B cell (primary cell): ENCODE measurements at regions not wholly inside any gene's neighbourhood (a gene's known extent, or its start where the extent isn't known, plus 50 kb on each side); places are given as distances from the start of the nearest gene placed in this dataset.

Experiments used
- ATAC-seq: fragments of 200-7000 bp; cut with Tn5 transposase; one replicate; pipeline ENCODE4 v1.10.0; 2021; ENCODE audit warnings: low read depth, mild to moderate bottlenecking, moderate number of reproducible peaks, moderate library complexity
- CTCF ChIA-PET: fragments of 350-600 bp; sonication (Branson Sonifier 250); formaldehyde crosslinking; loops from one replicate; lab custom pipeline; 2021; ENCODE audit warnings: antibody characterized with exemption, inconsistent platforms; lab: Charles Lee
- POLR2A ChIA-PET: fragments of 350-600 bp; sonication (Branson Sonifier 250); formaldehyde crosslinking; loops from one replicate; lab custom pipeline; 2021; ENCODE audit warnings: antibody characterized with exemption; lab: Charles Lee
- DNase-seq: peaks from one replicate; pipeline ENCODE4 v3.0.0; 2013
- H2AFZ ChIP-seq: 2 replicates; pipeline ENCODE4 v1.6.1; 2012; ENCODE audit warnings: mild to moderate bottlenecking, low read depth, low read length; ENCODE audit not compliant: insufficient read depth, poor library complexity, severe bottlenecking
- H3K27ac ChIP-seq, 2 donors: 1 replicate in 1 of 2; 2 replicates in 1 of 2; pipeline ENCODE4 v1.5.1; 2012 to 2013; ENCODE audit warnings: low read length in 2 of 2, mild to moderate bottlenecking in 2 of 2, moderate library complexity in 1 of 2
- H3K27me3 ChIP-seq, 4 experiments: fragments of 200-600 bp in 1 of 4; sonication (generic) in 1 of 4; replicated peaks in 1 of 4; 1 replicate in 2 of 4; 2 replicates in 2 of 4; pipeline versions ENCODE4 v1.6.1 to v1.7.0; 2013 to 2016; ENCODE audit warnings: low read length in 3 of 4, mild to moderate bottlenecking in 2 of 4, mixed read lengths in 1 of 4, moderate library complexity in 1 of 4; ENCODE audit not compliant: insufficient read depth in 4 of 4, control insufficient read depth in 3 of 4; ENCODE audit errors: control extremely low read depth in 1 of 4
- H3K36me3 ChIP-seq, 2 experiments: replicated peaks in 1 of 2; 1 replicate in 1 of 2; 2 replicates in 1 of 2; pipeline versions ENCODE4 v1.6.1 to v1.7.1; 2013; ENCODE audit warnings: low read length in 1 of 2; ENCODE audit not compliant: insufficient read depth in 2 of 2, control insufficient read depth in 1 of 2; ENCODE audit errors: control extremely low read depth in 1 of 2, extremely low read depth in 1 of 2
- H3K4me1 ChIP-seq, 2 donors: fragments of 200-600 bp in 1 of 2; sonication (generic) in 1 of 2; 1 replicate in 1 of 2; 2 replicates in 1 of 2; pipeline versions ENCODE4 v1.5.1 to v1.6.1; 2013 to 2017; ENCODE audit warnings: low read length in 2 of 2; ENCODE audit not compliant: control insufficient read depth in 2 of 2, insufficient read depth in 2 of 2
- H3K4me2 ChIP-seq: replicated peaks from 2 replicates; pipeline ENCODE3; 2012; ENCODE audit warnings: mild to moderate bottlenecking, low read depth, low read length; ENCODE audit not compliant: poor library complexity, severe bottlenecking
- H3K4me3 ChIP-seq, 5 experiments: fragments of 200-600 bp in 1 of 5; sonication (generic) in 1 of 5; 1 replicate in 3 of 5; 2 replicates in 2 of 5; pipeline versions ENCODE4 v1.5.1 to v1.7.0; 2011 to 2016; ENCODE audit warnings: low read length in 4 of 5, mild to moderate bottlenecking in 4 of 5, low read depth in 2 of 5, control low read depth in 1 of 5, moderate library complexity in 1 of 5; ENCODE audit not compliant: insufficient read depth in 1 of 5; ENCODE audit errors: control extremely low read depth in 1 of 5, extremely low read depth in 1 of 5
- H3K79me2 ChIP-seq: fragments of 200-600 bp; sonication (generic); one replicate; pipeline ENCODE4 v1.6.0; 2016; ENCODE audit warnings: low read length; ENCODE audit not compliant: control insufficient read depth, insufficient read depth
- H3K9ac ChIP-seq: fragments of 200-600 bp; sonication (generic); 2 replicates; pipeline ENCODE4 v1.6.1; 2017; ENCODE audit warnings: mild to moderate bottlenecking, low read length, moderate library complexity
- H3K9me3 ChIP-seq, 3 donors: one replicate each; pipeline versions ENCODE4 v1.6.1 to v1.7.1; 2013; ENCODE audit warnings: low read length in 2 of 3; ENCODE audit not compliant: control insufficient read depth in 2 of 3, insufficient read depth in 1 of 3; ENCODE audit errors: control extremely low read depth in 1 of 3
- H4K20me1 ChIP-seq: 2 replicates; pipeline ENCODE4 v1.6.0; 2012; ENCODE audit warnings: mild to moderate bottlenecking, low read length; ENCODE audit not compliant: insufficient read depth, control insufficient read depth, poor library complexity, severe bottlenecking
- H3K27ac Mint-ChIP-seq: one replicate; pipeline ENCODE4 v1.8.0; 2021; ENCODE audit warnings: mixed read lengths
- H3K27me3 Mint-ChIP-seq: one replicate; pipeline ENCODE4 v1.8.0; 2021; ENCODE audit warnings: mixed read lengths
- H3K4me1 Mint-ChIP-seq: one replicate; pipeline ENCODE4 v1.8.0; 2021; ENCODE audit warnings: mixed read lengths
- H3K4me3 Mint-ChIP-seq: one replicate; pipeline ENCODE4 v1.8.0; 2021; ENCODE audit warnings: mixed read lengths
- H3K9me3 Mint-ChIP-seq: one replicate; pipeline ENCODE4 v1.8.0; 2022; ENCODE audit warnings: mixed read lengths; ENCODE audit not compliant: insufficient read depth
- EZH2 ChIP-seq: IDR thresholded peaks from 2 replicates; pipeline ENCODE4 v1.6.1; 2012; ENCODE audit warnings: borderline replicate concordance, low read depth, mild to moderate bottlenecking, moderate library complexity, low read length; ENCODE audit not compliant: insufficient read depth, poor library complexity, severe bottlenecking
- WGBS: methylation state at CpG from one replicate; pipeline ENCODE4 v1.1.5; 2013; ENCODE audit warnings: missing lambda C conversion rate; ENCODE audit not compliant: insufficient coverage; 5-methylcytosine and 5-hydroxymethylcytosine counted together
- intact Hi-C: fragments of 100-400 bp; cut with micrococcal nuclease; formaldehyde crosslinking; loops from one replicate; pipeline ENCODE4 v1.10.0; 2022
- TF ChIP-seq, protein P1 (sequence below): fragments of 200-600 bp; IDR thresholded peaks from one replicate; pipeline ENCODE4 v1.8.0; 2022; ENCODE audit warnings: antibody characterized with exemption, mild to moderate bottlenecking

DNA sequence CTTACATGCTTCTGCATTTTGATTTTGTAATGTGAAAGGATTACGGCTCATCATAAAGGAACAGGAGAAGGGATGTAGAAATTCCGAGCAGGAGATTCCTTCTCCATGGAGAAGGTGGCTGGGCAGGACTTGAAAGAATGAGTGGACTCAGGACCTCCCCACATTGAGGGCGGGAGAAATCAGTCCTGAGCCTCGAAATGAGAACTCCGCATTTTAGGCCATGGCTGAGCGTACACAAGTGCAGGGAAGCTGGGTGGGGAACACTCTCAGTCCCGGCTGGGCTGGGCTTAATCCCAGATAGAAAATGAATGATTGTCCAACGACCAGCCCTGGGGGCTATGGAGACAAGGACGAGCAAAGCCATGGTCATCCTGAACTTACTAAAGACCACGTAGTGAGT lies 402.3 kb upstream of the POU3F1 start:
- POLR2A ChIA-PET = no interaction called here
- Mint-ChIP-seq H3K27me3 (peaks cover 30% of the 10 kb centered on the region), H3K27ac (no peak overlapping the region), H3K4me3 (no peak overlapping the region), H3K4me1 (peaks cover 4% of the 10 kb centered on the region), H3K9me3 (no peaks in the 10 kb centered on the region)
- no peaks in the 10 kb centered on the region for H3K36me3 ChIP-seq
- no peak overlapping the region for H3K4me3 ChIP-seq
- H4K20me1 ChIP-seq = no peaks in the 10 kb centered on the region
- ATAC-seq (no peak), DNase-seq (no peak)
- no peak overlapping the region for H3K9ac ChIP-seq
- no peak overlapping the region for H3K4me2 ChIP-seq
- H2AFZ ChIP-seq = no peak overlapping the region
- H3K4me1 ChIP-seq = no peaks in the 10 kb centered on the region
- TF ChIP-seq EZH2 = no peak
- TF ChIP-seq, protein P1, sequence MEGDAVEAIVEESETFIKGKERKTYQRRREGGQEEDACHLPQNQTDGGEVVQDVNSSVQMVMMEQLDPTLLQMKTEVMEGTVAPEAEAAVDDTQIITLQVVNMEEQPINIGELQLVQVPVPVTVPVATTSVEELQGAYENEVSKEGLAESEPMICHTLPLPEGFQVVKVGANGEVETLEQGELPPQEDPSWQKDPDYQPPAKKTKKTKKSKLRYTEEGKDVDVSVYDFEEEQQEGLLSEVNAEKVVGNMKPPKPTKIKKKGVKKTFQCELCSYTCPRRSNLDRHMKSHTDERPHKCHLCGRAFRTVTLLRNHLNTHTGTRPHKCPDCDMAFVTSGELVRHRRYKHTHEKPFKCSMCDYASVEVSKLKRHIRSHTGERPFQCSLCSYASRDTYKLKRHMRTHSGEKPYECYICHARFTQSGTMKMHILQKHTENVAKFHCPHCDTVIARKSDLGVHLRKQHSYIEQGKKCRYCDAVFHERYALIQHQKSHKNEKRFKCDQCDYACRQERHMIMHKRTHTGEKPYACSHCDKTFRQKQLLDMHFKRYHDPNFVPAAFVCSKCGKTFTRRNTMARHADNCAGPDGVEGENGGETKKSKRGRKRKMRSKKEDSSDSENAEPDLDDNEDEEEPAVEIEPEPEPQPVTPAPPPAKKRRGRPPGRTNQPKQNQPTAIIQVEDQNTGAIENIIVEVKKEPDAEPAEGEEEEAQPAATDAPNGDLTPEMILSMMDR = no peak
- H3K9me3 ChIP-seq = no peaks in the 10 kb centered on the region
- H3K27me3 ChIP-seq = peaks cover 0 to 6% (median 0%) of the 10 kb centered on the region in 4 experiments
- intact Hi-C loops = no loop called here
- 92% methylated on average over 8 of the region's 10 CpGs for WGBS
- CTCF ChIA-PET = interaction anchor here (0.6 kb wide), 1 partner anchor 39 kb away, joined by 3 read pairs; no protein-coding TSS in a partner anchor
- no peak overlapping the region for H3K27ac ChIP-seq
- no peaks in the 10 kb centered on the region for H3K79me2 ChIP-seq

DNA sequence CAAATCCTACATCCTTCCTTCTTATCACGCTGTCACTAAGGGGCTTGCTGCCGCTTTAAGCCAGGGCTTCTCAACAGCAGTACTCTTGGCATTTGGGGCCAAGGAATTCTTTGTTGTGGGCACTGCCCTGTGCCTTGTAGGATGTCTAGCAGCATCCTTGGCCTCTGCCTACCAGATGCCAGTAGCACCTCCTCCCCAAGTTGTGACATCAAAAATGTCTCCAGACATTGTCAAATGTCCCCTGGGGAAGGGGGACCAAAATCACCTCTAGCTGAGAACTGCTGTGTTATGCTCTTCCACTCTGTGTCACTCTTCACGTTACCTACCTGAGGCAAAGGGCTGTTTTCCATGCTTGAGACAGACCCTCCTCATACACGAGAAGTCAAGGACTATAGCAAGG lies 400.3 kb upstream of the POU3F1 start:
- no peaks in the 10 kb centered on the region for H4K20me1 ChIP-seq
- Mint-ChIP-seq H3K4me1 (no peaks in the 10 kb centered on the region), H3K9me3 (no peaks in the 10 kb centered on the region), H3K4me3 (no peak overlapping the region), H3K27ac (no peak overlapping the region), H3K27me3 (peaks cover 35% of the 10 kb centered on the region)
- ChIA-PET POLR2A (no interaction called here), CTCF (no interaction called here)
- H3K36me3 ChIP-seq = no peaks in the 10 kb centered on the region
- whole genome bisulfite sequencing = 80% methylated on average over 2 of the region's 4 CpGs
- no peak overlapping the region for H3K9ac ChIP-seq
- peaks cover 0 to 3% (median 0%) of the 10 kb centered on the region in 4 experiments for H3K27me3 ChIP-seq
- no peaks in the 10 kb centered on the region for H3K4me1 ChIP-seq
- H3K4me3 ChIP-seq = no peak overlapping the region
- no peak for ATAC-seq
- no peak overlapping the region for H3K4me2 ChIP-seq
- H3K79me2 ChIP-seq = no peaks in the 10 kb centered on the region
- H2AFZ ChIP-seq = no peak overlapping the region
- no peaks in the 10 kb centered on the region for H3K9me3 ChIP-seq
- intact Hi-C loops = no loop called here
- DNase-seq = no peak
- H3K27ac ChIP-seq = no peak overlapping the region
- TF ChIP-seq, protein P1 = no peak
- no peak for TF ChIP-seq EZH2
